ENCODE measurements at regions not wholly inside any gene's neighbourhood (a gene's known extent, or its start where the extent isn't known, plus 50 kb on each side); places are given as distances from the start of the nearest gene placed in this dataset.
A peak's percentile ranks its signal among the peaks of the same experiment; 100 is the strongest.

DNA sequence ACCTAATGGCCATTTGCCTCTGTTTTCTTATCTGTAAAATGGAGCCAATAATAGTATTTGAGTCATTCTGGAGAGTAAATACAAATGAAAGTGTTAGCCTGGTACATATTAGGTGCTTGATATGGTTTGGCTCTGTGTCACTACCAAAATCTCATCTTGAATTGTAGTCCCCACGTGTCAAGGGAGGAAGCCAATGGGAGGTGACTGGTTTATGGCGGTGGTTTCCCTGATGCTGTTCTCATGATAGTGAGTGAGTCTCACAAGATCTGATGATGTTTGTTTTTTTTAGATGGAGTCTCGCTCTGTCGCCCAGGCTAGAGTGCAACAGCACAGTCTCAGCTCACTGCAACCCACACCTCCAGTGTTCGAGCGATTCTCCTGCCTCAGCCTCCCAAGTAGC lies 194.0 kb upstream of the SEMA3E start (continued):
- TF ChIP-seq ZNF114 (CRISPR knock-in tag; IDR thresholded peaks at IDR 0.05) (no peak), ETS1 (IDR thresholded peaks at IDR 0.05) (no peak)

DNA sequence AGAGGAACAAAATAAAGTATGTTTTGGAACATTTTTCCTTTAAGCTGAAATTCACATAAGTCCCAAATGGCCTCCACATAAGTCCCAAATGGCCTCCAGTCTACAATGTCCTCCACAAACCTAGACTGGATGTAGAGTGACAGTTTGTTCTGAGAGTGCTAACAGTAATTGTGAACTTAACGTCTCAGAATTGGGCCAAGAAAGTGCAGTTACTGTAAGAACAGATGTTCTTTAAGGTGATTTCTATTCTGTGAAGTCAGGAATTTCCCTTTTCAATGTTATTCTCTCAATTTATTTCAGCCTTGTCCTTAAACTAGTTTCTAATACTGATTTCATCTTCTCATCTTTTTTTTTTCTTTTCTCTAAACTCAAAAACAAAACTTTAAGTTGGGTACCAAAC lies 188.7 kb upstream of the SEMA3E start:
- Histone ChIP-seq H3K79me2 (replicated peaks; ENCODE audit: insufficient read depth) (no peaks in the 10 kb centered on the region), H3K27ac (ENCODE audit: low read depth) (no peak overlapping the region), H3K4me1 (ENCODE audit: insufficient read depth) (peaks cover 41% of the 10 kb centered on the region), H3F3A (replicated peaks; ENCODE audit: low read depth) (no peaks in the 10 kb centered on the region), H3K27me3 (ENCODE audit: insufficient read depth) (no peaks in the 10 kb centered on the region), H3K9me2 (ENCODE audit: insufficient read depth) (no peaks in the 10 kb centered on the region), H3K36me3 (ENCODE audit: insufficient read depth) (no peaks in the 10 kb centered on the region), H4K20me1 (replicated peaks; ENCODE audit: insufficient read depth) (no peaks in the 10 kb centered on the region), H3K4me3 (no peak overlapping the region), H3K4me2 (no peak overlapping the region), H2AFZ (no peak overlapping the region)
- no peak for DNase-seq (ENCODE audit: low spot score)
- ATAC-seq: no peak
- H3K27ac Mint-ChIP-seq: no peak overlapping the region
- H3K36me3 Mint-ChIP-seq (ENCODE audit: low read depth): no peaks in the 10 kb centered on the region
- H3K27me3 Mint-ChIP-seq (ENCODE audit: insufficient read depth, low read depth, poor library complexity): no peaks in the 10 kb centered on the region
- H3K4me3 Mint-ChIP-seq: no peak overlapping the region
- no peak for TF ChIP-seq STAT1 (IDR thresholded peaks at IDR 0.05; ENCODE audit: unreplicated experiment)
- peaks cover 25% of the 10 kb centered on the region for H3K4me1 Mint-ChIP-seq
- no peaks in the 10 kb centered on the region for H3K9me3 Mint-ChIP-seq

DNA sequence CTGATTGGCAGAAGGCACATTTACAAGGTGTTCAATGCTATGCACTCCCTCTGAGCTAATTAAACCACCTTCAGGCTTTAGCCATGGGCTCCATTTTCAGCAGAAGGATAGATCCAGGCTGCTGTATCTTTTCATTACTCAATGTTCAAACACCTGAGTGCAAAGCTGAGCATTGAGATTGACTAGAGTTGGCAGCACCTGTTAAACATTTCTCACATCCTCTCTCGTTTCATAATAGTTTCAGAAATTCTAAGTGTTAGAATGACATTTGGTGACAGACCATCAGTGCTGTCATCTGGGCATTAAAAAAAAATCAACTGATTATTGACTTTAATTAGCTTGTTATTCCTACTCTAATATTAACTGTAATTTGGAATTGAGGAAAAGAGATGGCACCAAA lies 187.1 kb upstream of the SEMA3E start:
- Histone ChIP-seq H3K9me2 (ENCODE audit: insufficient read depth) (no peaks in the 10 kb centered on the region), H4K20me1 (replicated peaks; ENCODE audit: insufficient read depth) (no peaks in the 10 kb centered on the region), H3K4me2 (no peak overlapping the region), H3K4me1 (ENCODE audit: insufficient read depth) (peaks cover 56% of the 10 kb centered on the region), H2AFZ (peak overlapping the region; percentile 18; the same call in 1 of the 2 replicates), H3K27ac (ENCODE audit: low read depth) (no peak overlapping the region), H3K4me3 (no peak overlapping the region), H3K79me2 (replicated peaks; ENCODE audit: insufficient read depth) (no peaks in the 10 kb centered on the region), H3K27me3 (ENCODE audit: insufficient read depth) (no peaks in the 10 kb centered on the region), H3K36me3 (ENCODE audit: insufficient read depth) (no peaks in the 10 kb centered on the region), H3F3A (replicated peaks; ENCODE audit: low read depth) (no peaks in the 10 kb centered on the region)
- DNase-seq (ENCODE audit: low spot score): no peak
- no peak for ATAC-seq
- no peak overlapping the region for H3K27ac Mint-ChIP-seq
- no peaks in the 10 kb centered on the region for H3K9me3 Mint-ChIP-seq
- no peaks in the 10 kb centered on the region for H3K36me3 Mint-ChIP-seq (ENCODE audit: low read depth)
- no peak overlapping the region for H3K4me3 Mint-ChIP-seq
- peaks cover 36% of the 10 kb centered on the region for H3K4me1 Mint-ChIP-seq
- H3K27me3 Mint-ChIP-seq (ENCODE audit: insufficient read depth, low read depth, poor library complexity): peaks cover 1% of the 10 kb centered on the region
- TF ChIP-seq POLR2AphosphoS5 (IDR thresholded peaks at IDR 0.05; ENCODE audit: low read depth): no peak
- no peak for TF ChIP-seq STAT1 (IDR thresholded peaks at IDR 0.05; ENCODE audit: unreplicated experiment)
- no peak for TF ChIP-seq EZH2phosphoT487 (IDR thresholded peaks at IDR 0.05; ENCODE audit: unreplicated experiment)
- TF ChIP-seq REST (IDR thresholded peaks at IDR 0.05; ENCODE audit: unreplicated experiment): no peak
- TF ChIP-seq, protein P1, sequence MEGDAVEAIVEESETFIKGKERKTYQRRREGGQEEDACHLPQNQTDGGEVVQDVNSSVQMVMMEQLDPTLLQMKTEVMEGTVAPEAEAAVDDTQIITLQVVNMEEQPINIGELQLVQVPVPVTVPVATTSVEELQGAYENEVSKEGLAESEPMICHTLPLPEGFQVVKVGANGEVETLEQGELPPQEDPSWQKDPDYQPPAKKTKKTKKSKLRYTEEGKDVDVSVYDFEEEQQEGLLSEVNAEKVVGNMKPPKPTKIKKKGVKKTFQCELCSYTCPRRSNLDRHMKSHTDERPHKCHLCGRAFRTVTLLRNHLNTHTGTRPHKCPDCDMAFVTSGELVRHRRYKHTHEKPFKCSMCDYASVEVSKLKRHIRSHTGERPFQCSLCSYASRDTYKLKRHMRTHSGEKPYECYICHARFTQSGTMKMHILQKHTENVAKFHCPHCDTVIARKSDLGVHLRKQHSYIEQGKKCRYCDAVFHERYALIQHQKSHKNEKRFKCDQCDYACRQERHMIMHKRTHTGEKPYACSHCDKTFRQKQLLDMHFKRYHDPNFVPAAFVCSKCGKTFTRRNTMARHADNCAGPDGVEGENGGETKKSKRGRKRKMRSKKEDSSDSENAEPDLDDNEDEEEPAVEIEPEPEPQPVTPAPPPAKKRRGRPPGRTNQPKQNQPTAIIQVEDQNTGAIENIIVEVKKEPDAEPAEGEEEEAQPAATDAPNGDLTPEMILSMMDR (conservative IDR thresholded peaks at IDR 0.05; ENCODE audit: low read depth in 2 of 2): no peak
- no peak for TF ChIP-seq CREB1 (CRISPR knock-in tag; IDR thresholded peaks at IDR 0.05; ENCODE audit: low read depth)
- no peak for TF ChIP-seq ETS1 (IDR thresholded peaks at IDR 0.05)
- no peak for TF ChIP-seq JUNB (IDR thresholded peaks at IDR 0.05; ENCODE audit: unreplicated experiment)
- TF ChIP-seq NANOG (IDR thresholded peaks at IDR 0.05; ENCODE audit: borderline replicate concordance): no peak
- TF ChIP-seq EZH2 (IDR thresholded peaks at IDR 0.05; ENCODE audit: low read depth, unreplicated experiment): no peak
- no peak for TF ChIP-seq ZNF331 (CRISPR knock-in tag; IDR thresholded peaks at IDR 0.05; ENCODE audit: low read depth)
- TF ChIP-seq ZNF114 (CRISPR knock-in tag; IDR thresholded peaks at IDR 0.05): no peak

Data from GM23338 (cell line).